HG02884 (cell line): ENCODE measurements at regions not wholly inside any gene's neighbourhood (a gene's known extent, or its start where the extent isn't known, plus 50 kb on each side); places are given as distances from the start of the nearest gene placed in this dataset.
"Not testable (repeated sequence)": the region's sequence is repeated elsewhere in the genome, so short reads cannot be mapped to it uniquely, and the experiment has no call there.

Experiments
- ATAC-seq: cut with Tn5 transposase; IDR thresholded peaks from one replicate; pipeline ENCODE4 v1.9.1; 2021; ENCODE audit warnings: mild to moderate bottlenecking, moderate library complexity; ENCODE audit not compliant: unreplicated experiment

DNA sequence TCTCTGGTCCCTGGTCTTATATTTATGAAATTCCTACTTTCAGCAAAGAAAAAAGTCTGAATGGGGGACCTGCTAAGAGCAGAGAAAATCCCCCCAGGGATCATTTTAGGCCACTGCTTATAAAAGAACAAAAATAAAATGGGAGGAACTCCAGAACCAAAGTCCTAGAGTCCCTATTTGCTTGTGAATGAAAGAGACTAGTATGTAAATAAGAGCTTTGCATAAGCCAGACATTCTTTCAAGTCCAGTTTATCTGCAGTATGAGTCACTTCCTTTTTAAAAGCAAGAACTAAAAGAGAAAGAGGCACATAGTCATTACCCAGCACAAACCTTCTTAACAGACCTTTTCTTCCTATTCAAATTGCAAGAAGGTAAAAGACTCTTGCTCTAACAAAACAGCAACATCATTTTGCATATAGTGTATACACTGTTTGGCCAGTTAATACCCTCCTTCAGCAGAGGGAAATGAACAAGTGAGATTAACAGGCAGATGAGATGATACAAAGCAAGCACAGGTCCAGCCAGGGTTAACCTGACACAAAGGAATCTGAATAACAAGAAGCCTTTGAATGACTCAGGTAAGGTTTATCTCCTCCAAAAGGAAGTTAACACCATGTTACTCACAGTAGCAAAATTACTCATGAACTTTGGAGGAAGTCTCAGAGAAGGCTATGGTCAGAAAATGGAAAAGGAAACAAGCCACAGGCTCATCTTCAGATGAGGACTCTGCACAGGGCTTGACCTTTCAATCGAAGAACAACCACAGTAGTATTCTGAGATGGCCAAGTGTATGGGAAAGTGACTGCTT is 87.3 kb downstream of the PHLDA1 start:
- peak; percentile 90 for ATAC-seq

DNA sequence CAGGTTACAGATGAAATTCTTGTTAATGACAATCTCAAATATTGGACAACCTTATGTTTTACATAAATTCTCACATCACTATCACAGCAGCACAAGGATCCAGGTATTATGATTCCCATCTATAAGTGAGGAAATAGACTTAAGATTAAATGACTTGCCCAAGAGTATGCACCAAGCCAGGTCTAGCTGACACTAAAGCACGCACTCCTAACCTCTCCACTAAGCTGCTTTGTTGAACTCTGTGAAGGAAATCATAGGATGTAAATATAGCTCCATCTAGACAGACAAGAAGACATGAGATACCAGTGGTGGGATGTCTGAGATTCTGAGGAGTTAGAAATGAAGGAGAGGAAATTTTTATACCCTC is 87.9 kb downstream of the PHLDA1 start:
- ATAC-seq = no peak

DNA sequence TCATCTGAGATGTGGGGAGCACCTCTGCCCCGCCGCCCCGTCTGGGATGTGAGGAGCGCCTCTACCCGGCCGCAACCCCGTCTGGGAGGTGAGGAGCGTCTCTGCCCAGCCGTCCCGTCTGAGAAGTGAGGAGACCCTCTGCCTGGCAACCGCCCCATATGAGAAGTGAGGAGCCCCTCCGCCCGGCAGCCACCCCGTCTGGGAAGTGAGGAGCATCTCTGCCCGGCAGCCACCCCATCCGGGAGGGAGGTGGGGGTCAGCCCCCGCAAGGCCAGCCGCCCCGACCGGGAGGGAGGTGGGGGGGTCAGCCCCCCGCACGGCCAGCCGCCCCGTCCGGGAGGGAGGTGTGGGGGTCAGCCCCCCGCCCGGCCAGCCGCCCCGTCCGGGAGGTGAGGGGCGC is 89.9 kb downstream of the PHLDA1 start:
- ATAC-seq = not testable (repeated sequence)

DNA sequence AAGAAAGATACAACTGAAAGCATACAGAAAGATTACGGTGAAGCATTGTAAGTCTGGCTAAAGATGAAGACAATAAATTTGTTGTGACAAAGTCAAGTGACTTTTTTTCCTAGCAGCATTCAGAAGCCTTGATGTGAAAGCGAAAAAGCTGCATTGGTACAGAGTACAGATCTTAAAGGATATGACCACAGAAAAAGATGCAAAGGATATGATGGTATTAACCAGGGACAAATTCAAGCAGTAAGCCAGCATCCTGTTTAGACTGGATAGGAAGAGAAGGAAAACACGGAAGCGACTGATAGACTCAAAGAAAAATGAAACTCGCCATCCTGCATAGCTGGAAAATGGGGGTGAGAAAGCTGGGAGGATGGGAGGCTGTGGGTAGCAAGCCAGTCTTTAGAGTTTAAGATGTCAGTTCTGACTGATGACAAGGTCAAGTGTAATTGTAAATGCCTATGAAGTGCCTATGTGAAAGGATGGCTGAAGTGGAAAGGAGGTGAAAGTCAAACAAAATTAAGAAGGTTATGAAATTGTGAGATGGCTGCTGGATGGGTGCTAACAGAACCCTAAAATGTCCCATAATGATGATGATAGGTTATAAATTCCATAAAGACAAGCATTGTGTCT is 92.4 kb downstream of the PHLDA1 start:
- no peak for ATAC-seq

DNA sequence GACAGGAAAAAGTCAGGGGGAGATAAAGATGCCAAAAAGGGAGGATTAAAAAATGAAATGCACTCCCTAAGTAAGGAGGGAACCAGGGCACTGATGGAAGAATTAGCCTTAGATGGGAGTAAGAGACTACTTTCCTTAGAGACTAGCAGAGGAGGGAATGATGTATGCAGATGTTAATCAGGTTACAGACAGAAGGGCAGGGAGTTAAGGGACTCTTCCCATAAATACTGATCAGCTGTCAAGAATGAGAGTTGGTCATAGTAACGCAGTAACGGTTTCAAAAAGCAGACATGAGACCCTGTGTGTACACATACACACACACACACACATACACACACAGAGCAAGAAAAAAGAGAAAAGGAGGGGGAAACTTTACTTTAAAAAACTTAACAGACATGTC is 93.4 kb downstream of the PHLDA1 start:
- ATAC-seq = no peak

DNA sequence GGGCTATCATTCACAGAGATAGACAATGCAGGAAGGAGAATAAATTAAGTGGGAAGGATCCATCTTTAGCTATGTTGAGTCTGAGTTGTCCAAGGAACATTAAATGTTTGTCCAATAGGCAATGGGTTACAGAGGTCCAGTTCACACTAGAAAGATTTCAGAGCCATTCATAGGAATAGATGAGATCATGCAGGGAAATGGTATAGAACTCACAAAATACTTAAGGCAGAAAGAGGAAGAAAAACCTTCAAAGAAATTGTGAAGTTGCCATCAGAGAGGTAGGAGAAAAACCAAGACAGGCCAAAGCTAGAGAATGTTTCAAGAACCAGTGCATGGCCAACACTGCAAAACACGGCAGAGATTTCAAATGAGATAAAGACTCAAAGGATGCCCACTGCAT is 94.1 kb downstream of the PHLDA1 start:
- ATAC-seq = no peak

DNA sequence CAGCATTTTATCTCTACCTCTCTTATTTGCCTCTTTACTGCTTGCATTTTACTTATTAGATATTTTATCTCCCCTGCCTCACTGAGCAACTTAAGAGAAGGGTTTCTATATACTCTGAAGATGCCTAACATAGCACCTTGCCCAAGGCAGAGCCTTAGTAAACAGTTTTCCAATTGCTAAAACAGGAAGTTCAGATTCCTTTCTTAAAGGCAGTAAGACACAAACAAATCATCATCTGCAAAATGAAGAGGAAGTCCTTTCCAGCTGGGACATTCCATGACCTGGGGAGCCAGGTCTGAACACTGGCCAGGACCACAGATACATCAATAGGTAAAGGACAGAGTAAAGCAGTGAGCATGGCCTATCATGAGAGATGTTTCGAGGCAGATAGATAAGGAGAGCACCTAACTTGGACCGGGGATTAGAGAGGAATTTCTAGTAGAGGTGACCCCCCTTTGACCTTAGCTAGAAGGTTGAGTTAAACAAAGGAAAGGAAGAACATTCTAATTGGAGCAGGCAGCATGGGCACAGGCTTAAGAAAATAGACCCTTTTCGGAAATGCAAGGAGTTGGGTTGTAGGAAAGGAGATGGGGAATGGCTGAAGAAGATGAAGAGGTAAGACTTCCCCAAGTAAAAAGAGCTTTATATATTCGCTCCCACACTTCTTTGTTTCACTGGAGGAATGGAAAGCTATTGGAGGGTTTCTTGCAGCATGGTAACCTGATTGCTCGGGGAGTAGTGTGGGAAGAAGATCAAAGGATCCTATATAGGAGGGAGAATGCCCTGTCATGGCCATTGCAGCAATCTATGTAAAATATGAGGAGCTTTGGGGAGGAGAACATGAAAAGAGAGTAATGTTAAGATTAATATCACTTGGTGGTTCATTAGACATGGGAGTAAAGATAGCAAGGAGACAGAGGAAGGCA is 94.8 kb downstream of the PHLDA1 start:
- ATAC-seq = no peak

DNA sequence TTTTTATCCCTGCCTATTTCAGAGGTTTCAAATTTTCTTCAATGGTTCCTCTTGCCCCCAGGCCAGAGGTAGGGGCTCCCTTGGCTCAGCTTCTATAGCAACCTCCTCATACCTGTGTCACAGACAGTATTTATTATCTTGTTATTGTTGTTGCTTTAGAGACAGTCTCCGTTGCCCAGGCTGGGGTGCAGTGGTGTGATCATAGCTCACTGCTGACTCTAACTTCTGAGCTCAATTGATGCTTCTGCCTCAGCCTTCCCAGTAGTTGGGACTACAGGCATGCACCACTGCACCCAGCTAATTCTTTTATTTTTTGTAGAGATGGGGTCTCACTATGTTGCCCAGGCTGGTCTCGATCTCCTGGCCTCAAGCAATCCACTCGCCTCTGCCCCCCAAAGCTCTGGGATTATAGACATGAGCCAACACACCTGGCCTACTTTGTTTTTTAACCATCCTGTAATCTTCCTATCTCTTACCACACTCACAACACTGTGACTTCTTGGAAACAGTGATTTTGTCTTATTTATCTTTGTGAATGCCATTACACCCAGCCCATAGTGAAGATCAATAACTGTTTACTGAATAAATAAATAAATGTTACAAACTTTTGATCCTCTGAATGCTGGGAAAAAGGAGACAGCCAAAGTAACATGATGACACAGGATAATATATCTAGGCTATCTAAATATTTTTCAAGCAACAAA is 95.9 kb downstream of the PHLDA1 start:
- ATAC-seq = no peak

DNA sequence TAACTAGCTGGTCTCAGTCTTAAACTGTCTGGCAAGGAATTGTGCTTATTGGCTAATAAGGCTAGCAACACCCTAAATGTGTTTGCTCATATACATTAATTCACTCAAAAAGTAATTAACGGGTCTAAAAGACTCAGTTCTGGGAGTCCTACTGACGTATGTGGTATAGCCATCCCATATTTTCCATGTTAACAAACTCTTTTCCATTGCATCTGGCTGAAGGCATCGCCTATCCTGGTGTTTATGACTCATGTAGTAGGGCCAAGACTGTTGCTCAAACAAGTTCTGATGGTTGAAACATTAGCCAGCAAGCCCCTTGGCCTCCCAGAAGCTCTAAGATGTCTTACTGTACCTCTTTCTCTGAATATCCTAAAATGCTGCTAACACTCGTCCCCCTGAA is 98.5 kb downstream of the PHLDA1 start:
- ATAC-seq = no peak

DNA sequence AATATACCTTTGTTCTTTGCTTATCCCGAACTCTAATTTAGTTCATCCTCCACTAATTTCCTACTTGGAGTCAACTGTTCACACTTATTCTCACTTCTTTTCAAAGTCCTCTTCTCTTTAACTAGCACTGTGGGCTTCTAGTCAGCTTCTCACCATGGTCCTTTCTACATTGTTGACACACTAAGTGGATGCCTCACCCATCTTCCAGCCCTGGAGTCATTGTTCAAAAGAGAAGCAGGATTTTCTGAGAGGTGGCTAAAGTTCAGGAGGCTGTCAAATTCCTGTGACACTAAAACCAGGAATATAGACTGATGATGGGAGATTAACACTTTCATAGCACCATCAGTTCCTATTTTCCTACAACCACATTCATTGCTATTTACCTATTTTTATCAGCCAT is 99.3 kb downstream of the PHLDA1 start:
- ATAC-seq = no peak

DNA sequence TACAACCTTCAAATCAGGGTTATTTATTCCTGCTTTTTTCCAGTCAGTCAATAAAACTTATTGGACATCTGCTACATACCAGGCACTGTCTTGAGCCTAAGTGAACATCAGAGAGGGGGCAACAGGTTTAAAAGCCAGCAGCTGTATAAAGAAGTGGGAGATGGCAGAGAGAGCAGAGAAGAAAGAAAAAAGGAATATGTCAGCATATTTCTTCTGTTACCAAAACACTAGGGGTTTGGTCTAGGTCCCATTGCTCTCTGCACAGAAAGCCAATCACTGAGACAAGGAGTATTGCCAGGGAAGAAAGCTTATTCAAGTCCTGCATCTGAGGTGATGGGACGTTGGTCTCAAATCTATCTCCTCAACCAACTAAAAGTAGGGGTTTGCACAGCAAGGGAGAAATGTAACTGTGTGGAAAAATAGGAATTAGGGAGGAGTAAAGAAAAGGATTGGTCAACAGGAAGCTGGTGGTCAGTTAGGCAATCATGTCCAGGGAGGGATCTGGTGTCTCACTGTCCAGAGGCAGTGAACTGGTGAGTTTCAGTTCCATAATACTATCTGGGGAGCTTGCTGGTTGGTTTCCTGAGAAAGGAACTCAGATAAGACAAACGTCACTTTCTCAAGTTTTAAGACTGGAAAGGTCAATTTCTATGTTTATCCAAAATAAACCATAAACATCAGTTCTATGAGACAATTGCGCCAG is 107.5 kb downstream of the PHLDA1 start:
- no peak for ATAC-seq

DNA sequence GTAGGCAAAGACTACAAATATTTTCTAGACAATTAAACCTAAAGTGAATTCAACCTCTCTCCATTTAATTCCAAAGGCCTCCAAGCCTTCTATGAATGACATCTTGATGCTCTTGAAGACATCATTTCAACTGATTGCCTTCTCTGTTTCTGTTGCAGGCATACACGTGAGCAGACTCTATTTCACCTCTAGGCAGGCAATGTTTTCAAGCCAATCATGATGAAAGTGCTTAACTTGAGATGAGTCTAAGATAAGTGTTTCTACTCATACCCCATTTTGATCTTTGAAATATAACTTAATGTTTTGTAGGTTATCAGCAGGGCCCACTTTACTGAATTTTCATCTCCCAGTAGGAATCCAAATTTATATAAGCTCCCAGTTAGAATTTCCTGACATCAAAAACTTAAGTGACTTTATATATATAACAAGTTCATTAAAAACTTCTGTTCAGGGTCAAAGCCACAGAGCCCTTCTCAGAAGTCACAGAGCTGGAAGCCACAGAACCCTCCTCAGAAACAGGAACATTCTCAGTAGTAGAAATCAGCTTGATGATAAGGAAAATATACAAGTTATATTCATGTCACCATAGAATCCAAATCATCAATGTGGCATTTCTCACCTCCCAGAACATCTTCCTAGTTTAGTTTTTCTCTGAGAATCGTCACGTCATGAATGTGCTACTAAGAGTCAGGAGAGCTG is 108.5 kb downstream of the PHLDA1 start:
- ATAC-seq = no peak

DNA sequence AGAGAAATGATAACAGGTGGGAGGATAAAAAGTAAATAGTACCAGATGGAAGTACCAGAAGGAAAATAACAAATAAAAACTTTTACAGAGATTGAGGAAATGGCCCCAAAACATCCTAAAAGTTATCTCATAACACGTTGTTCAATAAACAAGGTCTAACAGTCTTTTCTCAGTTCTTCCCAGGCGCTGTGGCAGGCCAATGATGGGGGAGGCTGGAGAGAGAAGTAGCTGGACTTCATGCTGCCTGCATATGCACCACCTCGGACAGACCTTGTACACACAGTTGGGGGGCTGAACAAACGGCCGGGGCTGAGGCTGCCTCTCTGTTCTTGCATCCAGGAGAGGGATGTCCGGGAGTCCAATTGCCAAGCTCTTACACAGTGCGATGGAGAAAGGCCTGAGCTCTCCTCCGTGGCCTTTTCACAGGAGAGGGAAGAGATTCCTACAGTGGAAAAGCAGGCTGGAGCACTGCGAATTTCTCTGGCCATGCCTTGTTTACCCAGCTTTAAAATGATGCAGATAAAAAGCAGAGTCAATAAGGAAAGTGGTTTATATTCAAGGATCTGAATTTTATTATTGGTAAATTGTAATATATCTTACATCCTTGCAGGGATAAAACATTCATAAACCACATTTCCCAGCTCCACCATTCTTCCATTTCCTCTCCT is 109.8 kb downstream of the PHLDA1 start:
- no peak for ATAC-seq

DNA sequence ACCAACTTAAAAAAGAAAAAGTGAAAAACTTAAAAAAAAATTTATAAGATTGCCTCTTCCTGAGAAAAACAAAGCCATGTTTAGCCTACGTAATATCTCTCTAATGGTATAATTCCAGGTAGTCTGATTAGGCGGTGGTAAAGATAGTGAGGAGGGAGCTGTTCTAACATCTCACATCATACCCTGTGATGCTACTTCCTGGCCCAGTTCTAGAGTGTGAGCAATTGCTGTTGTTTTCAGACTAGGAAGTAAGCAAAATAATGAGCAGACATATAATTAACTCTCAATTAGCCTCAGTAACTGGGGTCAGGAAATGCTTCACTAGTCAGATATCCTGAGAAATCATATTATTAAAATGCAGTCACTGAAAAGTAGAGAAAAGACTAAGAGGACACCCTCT is 113.9 kb downstream of the PHLDA1 start:
- ATAC-seq = no peak

DNA sequence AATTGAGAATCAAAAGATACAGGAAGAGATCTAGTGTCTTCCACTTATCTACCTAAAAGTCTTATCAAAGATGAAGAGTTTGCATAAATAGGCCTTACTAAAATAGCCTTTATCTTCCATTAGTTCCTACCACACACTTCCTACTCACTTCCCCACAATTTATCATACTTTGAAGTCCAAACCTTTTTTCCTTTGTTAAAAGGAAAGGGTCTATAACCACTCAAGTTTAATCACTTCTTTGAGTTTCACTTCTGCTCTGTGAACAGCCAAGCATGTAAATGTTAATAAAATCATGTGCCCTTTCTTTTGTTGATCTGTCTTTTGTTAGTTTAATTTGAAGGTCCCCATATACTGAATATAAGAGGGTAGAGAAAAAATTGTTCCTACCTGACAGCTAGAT is 114.5 kb downstream of the PHLDA1 start:
- no peak for ATAC-seq

DNA sequence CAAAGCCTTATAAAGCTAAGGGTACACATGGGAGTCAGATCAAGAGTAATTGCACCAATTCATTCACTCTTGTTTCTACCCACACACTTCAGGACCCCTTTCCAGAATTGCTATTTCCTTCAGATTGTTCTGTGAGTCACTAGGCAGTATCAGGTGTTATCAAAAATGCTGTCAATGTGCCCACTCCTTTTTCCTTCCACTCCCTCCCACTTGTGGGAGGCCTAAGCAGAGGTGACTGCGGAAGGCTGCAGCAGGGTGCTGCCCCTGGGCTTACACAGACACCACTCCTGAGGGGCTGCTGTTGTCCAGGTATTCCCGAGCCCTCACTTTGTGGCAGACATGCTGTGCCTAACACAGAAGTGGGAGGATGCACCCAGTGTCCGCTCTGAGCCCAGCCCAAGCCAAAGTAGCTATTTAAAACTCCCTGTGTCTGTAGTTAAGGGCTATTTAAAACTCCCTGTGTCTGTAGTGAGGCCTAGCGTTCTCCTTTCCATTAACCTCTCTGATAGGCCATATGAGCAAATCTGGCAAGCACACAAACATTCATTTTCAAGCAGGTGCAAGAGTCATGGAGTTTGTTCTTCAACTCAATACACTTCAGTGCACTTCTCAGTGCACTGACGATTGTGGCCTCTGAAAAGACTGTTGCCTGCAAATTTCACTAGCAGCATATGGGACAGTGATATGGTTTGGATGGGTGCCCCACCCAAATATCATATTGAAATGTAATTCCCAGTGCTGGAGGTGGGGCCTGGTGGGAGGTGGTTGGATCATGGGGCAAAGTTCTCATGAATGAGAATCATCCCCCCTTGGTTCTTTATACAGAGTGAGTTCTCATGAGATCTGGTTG is 117.8 kb downstream of the PHLDA1 start:
- ATAC-seq = no peak

DNA sequence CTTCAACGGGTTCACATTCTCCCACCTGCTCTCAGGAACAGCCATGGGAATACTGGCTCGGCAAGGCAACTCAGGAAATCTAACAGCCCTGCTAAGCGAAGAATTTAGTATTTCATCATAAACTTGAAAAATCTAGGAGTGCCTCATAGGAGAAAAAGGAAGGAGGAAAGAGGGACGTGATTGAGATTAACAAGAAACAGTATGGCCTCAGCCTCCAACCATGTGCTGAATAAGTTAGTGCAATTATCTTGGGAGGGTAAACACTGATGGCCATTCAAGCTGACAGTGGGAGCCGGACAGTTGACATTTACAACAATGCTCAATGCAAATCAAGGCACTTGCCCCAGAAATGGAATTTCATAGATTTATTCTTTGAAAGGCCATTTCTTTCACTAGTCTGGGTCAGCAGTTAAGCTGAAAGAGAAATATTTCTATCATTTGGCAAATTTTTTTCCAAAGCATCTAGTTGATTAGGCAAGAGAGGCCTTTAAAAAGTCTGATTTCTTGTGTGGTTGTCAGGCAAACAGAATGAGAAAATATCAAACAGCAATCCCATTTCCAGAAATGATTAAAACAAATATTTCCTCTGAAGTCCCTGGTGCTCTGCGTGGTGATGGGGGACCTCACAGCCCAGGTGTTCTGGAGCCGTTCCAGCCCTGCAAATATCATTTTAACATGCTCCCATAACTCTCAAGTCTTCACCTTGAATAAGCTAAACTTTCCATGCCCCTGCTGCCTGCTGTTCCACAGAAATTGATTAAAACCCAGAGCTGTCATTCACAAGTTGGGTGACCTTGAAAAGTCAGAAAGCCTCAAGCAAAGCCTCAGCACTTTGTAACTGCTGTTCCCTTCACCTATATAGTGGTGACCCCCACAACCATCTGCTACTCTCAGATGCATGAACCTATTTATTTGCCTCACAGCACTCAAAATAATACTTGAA is 121.6 kb downstream of the PHLDA1 start:
- ATAC-seq = no peak
